Ishikawa (cell line): ENCODE measurements at regions not wholly inside any gene's neighbourhood (a gene's known extent, or its start where the extent isn't known, plus 50 kb on each side); places are given as distances from the start of the nearest gene placed in this dataset.

Experiments
- CEBPB ChIP-seq: IDR thresholded peaks from 2 replicates; pipeline ENCODE4 v1.6.1; 2012
- CREB1 ChIP-seq: IDR thresholded peaks from 2 replicates; pipeline ENCODE4 v1.6.1; 2012; ENCODE audit warnings: low read depth
- EGR1 ChIP-seq: IDR thresholded peaks from 2 replicates; pipeline ENCODE4 v1.6.1; 2012
- EP300 ChIP-seq: IDR thresholded peaks from 2 replicates; pipeline ENCODE4 v1.6.1; 2012; ENCODE audit warnings: borderline replicate concordance
- FOXM1 ChIP-seq: IDR thresholded peaks from 2 replicates; pipeline ENCODE4 v1.6.1; 2012; ENCODE audit warnings: low read depth, borderline replicate concordance
- MAX ChIP-seq: IDR thresholded peaks from 2 replicates; pipeline ENCODE4 v1.6.1; 2012
- NFIC ChIP-seq: IDR thresholded peaks from 2 replicates; pipeline ENCODE4 v1.6.1; 2012
- RAD21 ChIP-seq: IDR thresholded peaks from 2 replicates; pipeline ENCODE4 v1.6.1; 2012; ENCODE audit warnings: low read depth
- TAF1 ChIP-seq: IDR thresholded peaks from 2 replicates; pipeline ENCODE4 v1.6.1; 2012; ENCODE audit warnings: low read depth, mild to moderate bottlenecking
- TCF12 ChIP-seq: IDR thresholded peaks from 2 replicates; pipeline ENCODE4 v1.6.1; 2012; ENCODE audit warnings: low read depth
- TEAD4 ChIP-seq: IDR thresholded peaks from 2 replicates; pipeline ENCODE4 v1.6.1; 2012
- USF1 ChIP-seq: IDR thresholded peaks from 2 replicates; pipeline ENCODE4 v1.6.1; 2012
- YY1 ChIP-seq: IDR thresholded peaks from 2 replicates; pipeline ENCODE4 v1.6.1; 2012; ENCODE audit warnings: low read depth
- ZBTB7A ChIP-seq: IDR thresholded peaks from 2 replicates; pipeline ENCODE4 v1.6.1; 2012; ENCODE audit warnings: low read depth
- TF ChIP-seq, protein P1 (sequence below): IDR thresholded peaks from 2 replicates; pipeline ENCODE4 v1.6.1; 2012; ENCODE audit warnings: low read depth, mild to moderate bottlenecking

DNA sequence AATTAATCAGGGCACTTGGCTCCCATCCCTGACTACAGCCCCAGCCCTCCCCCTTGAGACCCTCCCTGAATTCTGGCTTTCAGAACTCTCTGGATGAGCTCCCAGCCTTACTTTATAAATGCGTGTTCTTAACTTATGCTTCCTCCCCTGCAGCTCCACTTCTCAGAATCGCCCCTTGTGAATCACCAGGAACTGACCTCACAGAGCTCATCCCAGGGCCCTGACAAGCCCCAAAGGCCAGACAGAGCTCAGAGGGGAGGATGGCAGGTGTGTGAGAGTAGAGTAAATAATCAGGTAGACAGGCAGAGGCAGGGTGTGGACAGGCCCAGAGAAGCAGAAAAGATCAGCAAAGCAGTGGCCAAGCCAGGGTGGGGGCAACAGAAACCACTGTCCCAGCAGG, 68.2 kb upstream of the FOXN3 start:
- no peak for TF ChIP-seq MAX
- no peak for TF ChIP-seq FOXM1
- TF ChIP-seq CREB1: no peak
- TF ChIP-seq TCF12: no peak
- TF ChIP-seq USF1: no peak
- TF ChIP-seq NFIC: no peak
- no peak for TF ChIP-seq YY1
- no peak for TF ChIP-seq TEAD4
- TF ChIP-seq TAF1: no peak
- no peak for TF ChIP-seq RAD21
- TF ChIP-seq, protein P1, sequence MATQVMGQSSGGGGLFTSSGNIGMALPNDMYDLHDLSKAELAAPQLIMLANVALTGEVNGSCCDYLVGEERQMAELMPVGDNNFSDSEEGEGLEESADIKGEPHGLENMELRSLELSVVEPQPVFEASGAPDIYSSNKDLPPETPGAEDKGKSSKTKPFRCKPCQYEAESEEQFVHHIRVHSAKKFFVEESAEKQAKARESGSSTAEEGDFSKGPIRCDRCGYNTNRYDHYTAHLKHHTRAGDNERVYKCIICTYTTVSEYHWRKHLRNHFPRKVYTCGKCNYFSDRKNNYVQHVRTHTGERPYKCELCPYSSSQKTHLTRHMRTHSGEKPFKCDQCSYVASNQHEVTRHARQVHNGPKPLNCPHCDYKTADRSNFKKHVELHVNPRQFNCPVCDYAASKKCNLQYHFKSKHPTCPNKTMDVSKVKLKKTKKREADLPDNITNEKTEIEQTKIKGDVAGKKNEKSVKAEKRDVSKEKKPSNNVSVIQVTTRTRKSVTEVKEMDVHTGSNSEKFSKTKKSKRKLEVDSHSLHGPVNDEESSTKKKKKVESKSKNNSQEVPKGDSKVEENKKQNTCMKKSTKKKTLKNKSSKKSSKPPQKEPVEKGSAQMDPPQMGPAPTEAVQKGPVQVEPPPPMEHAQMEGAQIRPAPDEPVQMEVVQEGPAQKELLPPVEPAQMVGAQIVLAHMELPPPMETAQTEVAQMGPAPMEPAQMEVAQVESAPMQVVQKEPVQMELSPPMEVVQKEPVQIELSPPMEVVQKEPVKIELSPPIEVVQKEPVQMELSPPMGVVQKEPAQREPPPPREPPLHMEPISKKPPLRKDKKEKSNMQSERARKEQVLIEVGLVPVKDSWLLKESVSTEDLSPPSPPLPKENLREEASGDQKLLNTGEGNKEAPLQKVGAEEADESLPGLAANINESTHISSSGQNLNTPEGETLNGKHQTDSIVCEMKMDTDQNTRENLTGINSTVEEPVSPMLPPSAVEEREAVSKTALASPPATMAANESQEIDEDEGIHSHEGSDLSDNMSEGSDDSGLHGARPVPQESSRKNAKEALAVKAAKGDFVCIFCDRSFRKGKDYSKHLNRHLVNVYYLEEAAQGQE: no peak
- TF ChIP-seq CEBPB: no peak
- no peak for TF ChIP-seq EGR1
- no peak for TF ChIP-seq EP300
- no peak for TF ChIP-seq ZBTB7A

DNA sequence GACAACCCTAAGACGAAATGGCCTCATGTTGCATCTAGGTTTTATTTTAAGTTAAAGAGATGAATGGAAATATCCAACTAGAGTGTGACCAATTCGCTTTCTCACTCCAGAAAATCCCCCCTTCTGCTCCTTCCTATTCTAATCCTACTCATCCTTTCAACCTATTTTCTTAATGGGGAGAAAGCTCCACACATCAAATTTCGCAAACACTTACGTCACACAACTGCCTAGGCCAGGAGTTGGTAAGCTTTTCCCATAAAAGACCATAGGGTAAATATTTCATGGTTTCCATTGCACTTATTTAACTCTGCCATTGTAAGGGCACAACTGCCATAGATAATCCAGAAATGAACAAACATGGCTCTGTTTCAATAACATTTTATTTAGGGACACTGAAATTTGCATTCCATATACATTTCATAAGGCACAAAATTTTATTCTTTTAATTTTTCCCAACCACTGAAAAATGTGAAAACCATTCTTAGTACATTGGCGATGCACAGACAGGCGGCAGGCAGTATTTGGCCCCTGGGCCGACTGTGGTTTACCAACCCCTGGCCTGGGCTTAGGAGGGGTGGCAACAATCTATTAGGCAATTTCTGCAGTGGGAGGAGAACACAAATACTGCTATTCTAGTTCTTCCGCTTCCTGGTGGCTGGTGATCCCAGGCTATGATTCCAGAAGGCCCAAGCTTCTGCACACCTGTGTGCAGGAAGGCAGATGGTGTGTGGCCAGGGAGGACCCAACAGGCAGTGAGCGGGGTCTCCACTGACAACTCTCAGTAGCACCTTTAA, 67.2 kb upstream of the FOXN3 start:
- TF ChIP-seq TCF12: no peak
- TF ChIP-seq NFIC: no peak
- no peak for TF ChIP-seq EGR1
- no peak for TF ChIP-seq RAD21
- TF ChIP-seq, protein P1: no peak
- no peak for TF ChIP-seq EP300
- no peak for TF ChIP-seq TAF1
- no peak for TF ChIP-seq USF1
- TF ChIP-seq CREB1: no peak
- TF ChIP-seq ZBTB7A: no peak
- no peak for TF ChIP-seq TEAD4
- TF ChIP-seq YY1: no peak
- TF ChIP-seq CEBPB: no peak

DNA sequence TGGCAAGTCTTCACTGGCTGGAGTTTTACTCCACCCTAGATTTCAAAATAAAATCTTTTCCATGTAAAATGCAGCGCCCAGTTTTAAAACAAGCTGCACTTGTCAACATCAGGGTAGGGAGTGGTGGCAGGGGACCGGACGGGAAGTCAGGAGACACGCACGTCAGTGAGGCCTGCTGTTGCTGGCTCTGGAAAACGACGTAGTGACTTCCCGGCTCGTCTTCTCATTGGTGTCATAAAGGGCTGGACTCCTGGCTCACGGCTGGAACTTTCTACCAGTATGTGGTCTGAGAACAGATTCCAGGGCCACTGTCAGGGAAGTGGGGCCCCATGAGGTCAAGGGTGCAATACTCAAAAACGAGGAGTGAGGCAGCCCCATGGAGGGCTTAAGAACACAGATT, 64.2 kb upstream of the FOXN3 start:
- no peak for TF ChIP-seq TAF1

GRCh38 chr14:89480278-89480677, 63.2 kb upstream of the FOXN3 start:
- TF ChIP-seq NFIC (no peak), TCF12 (no peak), ZBTB7A (no peak), RAD21 (no peak), CEBPB (no peak), EGR1 (no peak), TEAD4 (no peak), EP300 (no peak), USF1 (no peak), TAF1 (no peak), YY1 (no peak), FOXM1 (no peak), CREB1 (no peak), MAX (no peak)
- TF ChIP-seq, protein P1: no peak
